ENCODE measurements at regions not wholly inside any gene's neighbourhood (a gene's known extent, or its start where the extent isn't known, plus 50 kb on each side); places are given as distances from the start of the nearest gene placed in this dataset.

- TF ChIP-seq HINFP (tag; conservative IDR thresholded peaks at IDR 0.05; ENCODE audit: low read depth) (no peak), RBM22 (IDR thresholded peaks at IDR 0.05; ENCODE audit: low read depth, low read length, poor library complexity, severe bottlenecking) (no peak), TEAD4 (IDR thresholded peaks at IDR 0.05; ENCODE audit: low read length) (no peak), TEAD4 (CRISPR knock-in tag; IDR thresholded peaks at IDR 0.05; ENCODE audit: borderline replicate concordance) (no peak), ZNF253 (CRISPR knock-in tag; conservative IDR thresholded peaks at IDR 0.05) (no peak), ZNF395 (CRISPR knock-in tag; IDR thresholded peaks at IDR 0.05) (no peak), RHOXF2B (CRISPR knock-in tag; conservative IDR thresholded peaks at IDR 0.05) (no peak), STAT5B (CRISPR knock-in tag; IDR thresholded peaks at IDR 0.05) (no peak), ZNF431 (CRISPR knock-in tag; IDR thresholded peaks at IDR 0.05) (no peak), NFIC (IDR thresholded peaks at IDR 0.05) (no peak), MAFK (IDR thresholded peaks at IDR 0.05; ENCODE audit: low read length) (no peak), ZNF449 (CRISPR knock-in tag; IDR thresholded peaks at IDR 0.05) (no peak), JUN (IDR thresholded peaks at IDR 0.05; ENCODE audit: borderline replicate concordance, low read depth, low read length) (no peak), JUN (CRISPR knock-in tag; IDR thresholded peaks at IDR 0.05; ENCODE audit: borderline replicate concordance) (no peak), ZNF780A (CRISPR knock-in tag; IDR thresholded peaks at IDR 0.05) (no peak), CHD4 (IDR thresholded peaks at IDR 0.05; ENCODE audit: insufficient read depth, insufficient replicate concordance, low read depth, low read length, poor library complexity, severe bottlenecking) (no peak)
Measured at GRCh38 chr7:124633740-124634139, 131.9 kb downstream of the GPR37 start.

Measured in K562 (cell line).